Esophagus squamous epithelium (tissue), 4 donors: ENCODE measurements at regions not wholly inside any gene's neighbourhood (a gene's known extent, or its start where the extent isn't known, plus 50 kb on each side); places are given as distances from the start of the nearest gene placed in this dataset.

Source experiments
- CTCF ChIP-seq, 6 experiments: fragments of 450-650 bp in 4 of 6; fragments of 200-600 bp in 2 of 6; sonication (generic) in 2 of 6; IDR thresholded peaks; one replicate each; pipeline ENCODE4 v1.5.1; 2016 to 2019; ENCODE audit warnings: antibody characterized with exemption in 6 of 6, mild to moderate bottlenecking in 4 of 6, moderate library complexity in 4 of 6
- POLR2A ChIP-seq, 4 donors: fragments of 450-650 bp; IDR thresholded peaks; one replicate each; pipeline ENCODE4 v1.6.1; 2017; ENCODE audit warnings: antibody characterized with exemption in 4 of 4, mild to moderate bottlenecking in 4 of 4, moderate library complexity in 3 of 4

DNA sequence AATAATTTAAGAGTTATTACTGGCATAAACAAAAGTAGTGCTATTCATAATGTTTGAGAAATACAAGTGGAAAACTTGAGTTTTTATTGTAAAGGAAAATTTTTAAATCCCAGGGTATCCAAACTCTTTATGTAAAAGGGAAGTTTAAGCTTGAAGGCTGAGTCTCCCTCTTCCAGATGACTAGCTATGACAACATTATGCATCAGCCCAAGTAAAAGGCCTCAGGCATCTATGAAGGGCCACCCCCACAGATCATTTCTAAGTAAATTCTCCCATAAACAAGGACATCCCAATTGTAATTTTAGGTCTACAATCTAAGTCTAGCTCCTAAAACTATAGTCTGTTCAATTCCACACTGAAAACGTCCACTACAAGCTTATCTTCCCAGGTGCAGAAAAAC is 166.2 kb upstream of the STEAP1 start:
- TF ChIP-seq CTCF (IDR thresholded peaks at IDR 0.05), result no peak
- no peak for TF ChIP-seq POLR2A (IDR thresholded peaks at IDR 0.05)
